ENCODE measurements at regions not wholly inside any gene's neighbourhood (a gene's known extent, or its start where the extent isn't known, plus 50 kb on each side); places are given as distances from the start of the nearest gene placed in this dataset.

DNA sequence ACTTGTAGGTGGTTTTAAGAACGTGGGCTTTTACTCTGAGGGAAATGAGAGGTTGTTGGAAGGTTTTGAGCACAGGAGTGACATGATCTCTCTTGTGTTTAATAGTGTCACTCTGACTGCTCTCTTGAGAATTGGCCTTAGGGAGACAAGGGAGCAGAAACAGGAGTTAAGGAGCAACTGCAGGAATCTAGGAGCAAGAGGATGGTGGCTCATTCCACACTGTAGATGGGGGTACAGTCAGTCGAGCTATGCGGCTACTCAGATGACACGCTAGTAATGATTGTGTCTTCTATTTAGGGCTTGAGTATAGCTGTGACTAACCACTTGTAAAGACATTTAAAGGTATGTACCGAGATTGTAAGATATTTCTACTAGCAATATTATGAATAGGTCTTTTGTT, 87.4 kb downstream of the RPRM start:
- no peaks in the 10 kb centered on the region for H4K20me1 ChIP-seq (ENCODE audit: insufficient read depth, low read length)
- H3K4me2 ChIP-seq (ENCODE audit: low read depth, low read length): no peak overlapping the region
- H2AFZ ChIP-seq (ENCODE audit: low read length): no peak overlapping the region
- no peaks in the 10 kb centered on the region for H3K36me3 ChIP-seq (replicated peaks in 1 of 2; ENCODE audit: control insufficient read depth in 1 of 2, insufficient read depth in 2 of 2, low read length in 2 of 2)
- no peak for DNase-seq (ENCODE audit: low spot score)
- no peak for FAIRE-seq
- H3K9me3 ChIP-seq (ENCODE audit: low read length): no peaks in the 10 kb centered on the region
- WGBS (ENCODE audit: low lambda C conversion rate): 23% methylated on average over 5 of the region's 5 CpGs
- in situ Hi-C loops (cut with HindIII; ENCODE audit: extremely low pct_ligation_motif_present, low pct_unique_long_range_greater_than_20kb) (no loop called here), intact Hi-C loops (cut with micrococcal nuclease; ENCODE audit: unreplicated experiment) (no loop called here)
- no peaks in the 10 kb centered on the region for H3K27me3 ChIP-seq (ENCODE audit: control insufficient read depth in 1 of 2, insufficient read depth in 2 of 2, low read length in 2 of 2)
- BruUV-seq (replicated peaks): no TSS peak
- ChIA-PET POLR2A (no interaction called here), CTCF (ENCODE audit: low intra/inter-chr PET ratio, low total read pairs) (no interaction called here)
- no peak overlapping the region for H3K4me3 ChIP-seq (replicated peaks in 1 of 3; ENCODE audit: insufficient read depth in 1 of 3, low read depth in 2 of 3, low read length in 3 of 3)
- no peak overlapping the region for H3K27ac ChIP-seq (ENCODE audit: extremely low read length, insufficient read depth, low read length)
- no peaks in the 10 kb centered on the region for H3K4me1 ChIP-seq (ENCODE audit: insufficient read depth, low read length)
- no peaks in the 10 kb centered on the region for H3K79me2 ChIP-seq (ENCODE audit: insufficient read depth, low read length)
- no peak overlapping the region for H3K9ac ChIP-seq (ENCODE audit: insufficient read depth, low read depth, low read length)
- no peak for ATAC-seq
- TF ChIP-seq STAT5B (CRISPR knock-in tag; IDR thresholded peaks at IDR 0.05) (no peak), JUND (CRISPR knock-in tag; IDR thresholded peaks at IDR 0.05) (no peak), RFX5 (IDR thresholded peaks at IDR 0.05; ENCODE audit: low read depth, low read length) (no peak), SMAD1 (CRISPR knock-in tag; IDR thresholded peaks at IDR 0.05; ENCODE audit: borderline replicate concordance, low read depth) (no peak), KLF13 (CRISPR knock-in tag; IDR thresholded peaks at IDR 0.05) (no peak), MYC (CRISPR knock-in tag; IDR thresholded peaks at IDR 0.05; ENCODE audit: borderline replicate concordance) (no peak), TSC22D2 (CRISPR knock-in tag; IDR thresholded peaks at IDR 0.05; ENCODE audit: borderline replicate concordance) (no peak), ZSCAN9 (CRISPR knock-in tag; IDR thresholded peaks at IDR 0.05; ENCODE audit: borderline replicate concordance) (no peak), ZIK1 (CRISPR knock-in tag; IDR thresholded peaks at IDR 0.05; ENCODE audit: borderline replicate concordance, low read depth) (no peak)
- TF ChIP-seq, protein P1, sequence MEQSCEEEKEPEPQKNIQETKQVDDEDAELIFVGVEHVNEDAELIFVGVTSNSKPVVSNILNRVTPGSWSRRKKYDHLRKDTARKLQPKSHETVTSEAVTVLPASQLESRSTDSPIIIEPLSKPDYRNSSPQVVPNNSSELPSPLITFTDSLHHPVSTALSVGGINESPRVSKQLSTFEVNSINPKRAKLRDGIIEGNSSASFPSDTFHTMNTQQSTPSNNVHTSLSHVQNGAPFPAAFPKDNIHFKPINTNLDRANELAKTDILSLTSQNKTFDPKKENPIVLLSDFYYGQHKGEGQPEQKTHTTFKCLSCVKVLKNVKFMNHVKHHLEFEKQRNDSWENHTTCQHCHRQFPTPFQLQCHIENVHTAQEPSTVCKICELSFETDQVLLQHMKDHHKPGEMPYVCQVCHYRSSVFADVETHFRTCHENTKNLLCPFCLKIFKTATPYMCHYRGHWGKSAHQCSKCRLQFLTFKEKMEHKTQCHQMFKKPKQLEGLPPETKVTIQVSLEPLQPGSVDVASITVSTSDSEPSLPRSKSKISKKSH (CRISPR knock-in tag; IDR thresholded peaks at IDR 0.05; ENCODE audit: borderline replicate concordance): no peak
- TF ChIP-seq, protein P2, sequence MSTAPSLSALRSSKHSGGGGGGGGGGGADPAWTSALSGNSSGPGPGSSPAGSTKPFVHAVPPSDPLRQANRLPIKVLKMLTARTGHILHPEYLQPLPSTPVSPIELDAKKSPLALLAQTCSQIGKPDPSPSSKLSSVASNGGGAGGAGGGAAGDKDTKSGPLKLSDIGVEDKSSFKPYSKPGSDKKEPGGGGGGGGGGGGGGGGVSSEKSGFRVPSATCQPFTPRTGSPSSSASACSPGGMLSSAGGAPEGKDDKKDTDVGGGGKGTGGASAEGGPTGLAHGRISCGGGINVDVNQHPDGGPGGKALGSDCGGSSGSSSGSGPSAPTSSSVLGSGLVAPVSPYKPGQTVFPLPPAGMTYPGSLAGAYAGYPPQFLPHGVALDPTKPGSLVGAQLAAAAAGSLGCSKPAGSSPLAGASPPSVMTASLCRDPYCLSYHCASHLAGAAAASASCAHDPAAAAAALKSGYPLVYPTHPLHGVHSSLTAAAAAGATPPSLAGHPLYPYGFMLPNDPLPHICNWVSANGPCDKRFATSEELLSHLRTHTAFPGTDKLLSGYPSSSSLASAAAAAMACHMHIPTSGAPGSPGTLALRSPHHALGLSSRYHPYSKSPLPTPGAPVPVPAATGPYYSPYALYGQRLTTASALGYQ (CRISPR knock-in tag; IDR thresholded peaks at IDR 0.05): no peak
- TF ChIP-seq, protein P3, sequence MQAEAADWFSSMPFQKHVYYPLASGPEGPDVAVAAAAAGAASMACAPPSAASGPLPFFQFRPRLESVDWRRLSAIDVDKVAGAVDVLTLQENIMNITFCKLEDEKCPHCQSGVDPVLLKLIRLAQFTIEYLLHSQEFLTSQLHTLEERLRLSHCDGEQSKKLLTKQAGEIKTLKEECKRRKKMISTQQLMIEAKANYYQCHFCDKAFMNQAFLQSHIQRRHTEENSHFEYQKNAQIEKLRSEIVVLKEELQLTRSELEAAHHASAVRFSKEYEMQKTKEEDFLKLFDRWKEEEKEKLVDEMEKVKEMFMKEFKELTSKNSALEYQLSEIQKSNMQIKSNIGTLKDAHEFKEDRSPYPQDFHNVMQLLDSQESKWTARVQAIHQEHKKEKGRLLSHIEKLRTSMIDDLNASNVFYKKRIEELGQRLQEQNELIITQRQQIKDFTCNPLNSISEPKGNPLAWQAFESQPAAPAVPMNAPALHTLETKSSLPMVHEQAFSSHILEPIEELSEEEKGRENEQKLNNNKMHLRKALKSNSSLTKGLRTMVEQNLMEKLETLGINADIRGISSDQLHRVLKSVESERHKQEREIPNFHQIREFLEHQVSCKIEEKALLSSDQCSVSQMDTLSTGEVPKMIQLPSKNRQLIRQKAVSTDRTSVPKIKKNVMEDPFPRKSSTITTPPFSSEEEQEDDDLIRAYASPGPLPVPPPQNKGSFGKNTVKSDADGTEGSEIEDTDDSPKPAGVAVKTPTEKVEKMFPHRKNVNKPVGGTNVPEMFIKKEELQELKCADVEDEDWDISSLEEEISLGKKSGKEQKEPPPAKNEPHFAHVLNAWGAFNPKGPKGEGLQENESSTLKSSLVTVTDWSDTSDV (CRISPR knock-in tag; IDR thresholded peaks at IDR 0.05): no peak
- TF ChIP-seq, protein P4, sequence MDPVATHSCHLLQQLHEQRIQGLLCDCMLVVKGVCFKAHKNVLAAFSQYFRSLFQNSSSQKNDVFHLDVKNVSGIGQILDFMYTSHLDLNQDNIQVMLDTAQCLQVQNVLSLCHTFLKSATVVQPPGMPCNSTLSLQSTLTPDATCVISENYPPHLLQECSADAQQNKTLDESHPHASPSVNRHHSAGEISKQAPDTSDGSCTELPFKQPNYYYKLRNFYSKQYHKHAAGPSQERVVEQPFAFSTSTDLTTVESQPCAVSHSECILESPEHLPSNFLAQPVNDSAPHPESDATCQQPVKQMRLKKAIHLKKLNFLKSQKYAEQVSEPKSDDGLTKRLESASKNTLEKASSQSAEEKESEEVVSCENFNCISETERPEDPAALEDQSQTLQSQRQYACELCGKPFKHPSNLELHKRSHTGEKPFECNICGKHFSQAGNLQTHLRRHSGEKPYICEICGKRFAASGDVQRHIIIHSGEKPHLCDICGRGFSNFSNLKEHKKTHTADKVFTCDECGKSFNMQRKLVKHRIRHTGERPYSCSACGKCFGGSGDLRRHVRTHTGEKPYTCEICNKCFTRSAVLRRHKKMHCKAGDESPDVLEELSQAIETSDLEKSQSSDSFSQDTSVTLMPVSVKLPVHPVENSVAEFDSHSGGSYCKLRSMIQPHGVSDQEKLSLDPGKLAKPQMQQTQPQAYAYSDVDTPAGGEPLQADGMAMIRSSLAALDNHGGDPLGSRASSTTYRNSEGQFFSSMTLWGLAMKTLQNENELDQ (CRISPR knock-in tag; IDR thresholded peaks at IDR 0.05; ENCODE audit: borderline replicate concordance): no peak

Data from HepG2 (cell line).